Fibroblast of lung (primary cell): ENCODE measurements at regions not wholly inside any gene's neighbourhood (a gene's known extent, or its start where the extent isn't known, plus 50 kb on each side); places are given as distances from the start of the nearest gene placed in this dataset.
A peak's percentile ranks its signal among the peaks of the same experiment; 100 is the strongest.

ENCODE experiments used
- DNase-seq, 2 donors: peaks; one replicate each; pipeline versions ENCODE4 v3.0.0 to v3.0.0-alpha.2; 2010; ENCODE audit warnings: low read depth in 2 of 2
- H2AFZ ChIP-seq: 2 replicates; pipeline ENCODE4 v1.5.1; 2012; ENCODE audit warnings: low read length, control low read depth, inconsistent platforms
- H3K27ac ChIP-seq: 2 replicates; pipeline ENCODE4 v1.5.1; 2011; ENCODE audit warnings: low read length, control low read depth; ENCODE audit not compliant: insufficient read depth
- H3K27me3 ChIP-seq: 2 replicates; pipeline ENCODE4 v1.5.1; 2011; ENCODE audit warnings: mild to moderate bottlenecking, low read length; ENCODE audit not compliant: control insufficient read depth, insufficient read depth
- H3K36me3 ChIP-seq: 2 replicates; pipeline ENCODE4 v1.5.1; 2011; ENCODE audit warnings: low read length; ENCODE audit not compliant: control insufficient read depth, insufficient read depth
- H3K4me1 ChIP-seq: 2 replicates; pipeline ENCODE4 v1.5.1; 2011; ENCODE audit warnings: low read length; ENCODE audit not compliant: control insufficient read depth, insufficient read depth; ENCODE audit errors: extremely low read depth
- H3K4me2 ChIP-seq: 2 replicates; pipeline ENCODE4 v1.5.1; 2011; ENCODE audit warnings: low read length, control low read depth; ENCODE audit not compliant: insufficient read depth; ENCODE audit errors: extremely low read depth
- H3K4me3 ChIP-seq, 4 experiments: fragments of 200-600 bp in 1 of 4; sonication (generic) in 1 of 4; replicated peaks in 1 of 4; 2 replicates each; pipeline ENCODE4 v1.5.1; 2011 to 2016; ENCODE audit warnings: low read length in 4 of 4, low read depth in 3 of 4, mild to moderate bottlenecking in 3 of 4, control low read depth in 2 of 4, inconsistent platforms in 1 of 4, mixed read lengths in 1 of 4; ENCODE audit not compliant: insufficient read depth in 1 of 4; ENCODE audit errors: control extremely low read depth in 1 of 4
- H3K79me2 ChIP-seq: 2 replicates; pipeline ENCODE4 v1.5.1; 2012; ENCODE audit warnings: mild to moderate bottlenecking, low read length, inconsistent platforms; ENCODE audit not compliant: control insufficient read depth, insufficient read depth
- H3K9ac ChIP-seq: 2 replicates; pipeline ENCODE4 v1.5.1; 2011; ENCODE audit warnings: mild to moderate bottlenecking, low read length, control low read depth; ENCODE audit not compliant: insufficient read depth
- H3K9me3 ChIP-seq: 2 replicates; pipeline ENCODE4 v1.5.1; 2012; ENCODE audit warnings: low read depth, low read length; ENCODE audit not compliant: control insufficient read depth, insufficient read depth
- H4K20me1 ChIP-seq: 2 replicates; pipeline ENCODE4 v1.5.1; 2011; ENCODE audit warnings: low read length; ENCODE audit not compliant: control insufficient read depth, insufficient read depth; ENCODE audit errors: extremely low read depth
- EZH2 ChIP-seq: IDR thresholded peaks from 2 replicates; pipeline ENCODE4 v1.5.1; 2012; ENCODE audit warnings: low read length, control low read depth, mild to moderate bottlenecking; ENCODE audit errors: missing control alignments
- TF ChIP-seq, protein P1 (sequence below), 2 donors: IDR thresholded peaks in 1 of 2; conservative IDR thresholded peaks in 1 of 2; 1 replicate in 1 of 2; 2 replicates in 1 of 2; pipeline ENCODE4 v1.5.1; 2011 to 2012; ENCODE audit warnings: low read length in 2 of 2, control low read depth in 1 of 2, inconsistent platforms in 1 of 2, low read depth in 1 of 2, mild to moderate bottlenecking in 1 of 2

DNA sequence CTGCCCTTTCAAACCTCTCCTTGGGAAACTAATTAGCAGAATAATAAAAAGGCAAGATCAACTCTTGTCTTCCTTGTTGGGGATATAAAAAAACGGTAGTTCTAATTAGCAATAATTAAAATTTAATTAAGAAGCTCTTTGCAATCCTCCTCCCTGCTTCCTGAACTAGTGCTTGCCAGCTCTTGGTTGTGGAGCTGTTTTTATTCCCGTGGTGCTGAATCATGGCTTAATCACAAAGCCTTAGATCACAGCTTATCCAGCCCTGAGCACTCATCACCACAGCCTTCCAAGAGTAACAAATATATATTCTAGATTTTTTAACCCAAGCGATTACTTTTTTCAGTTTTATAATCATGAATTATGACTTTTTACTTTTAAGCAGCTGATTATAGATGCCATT is 63.2 kb upstream of the INSM2 start:
- Histone ChIP-seq H3K79me2 (no peaks in the 10 kb centered on the region), H4K20me1 (no peaks in the 10 kb centered on the region), H3K9ac (no peak overlapping the region), H3K4me3 (no peak overlapping the region), H3K4me2 (no peak overlapping the region), H3K36me3 (no peaks in the 10 kb centered on the region), H3K4me1 (no peaks in the 10 kb centered on the region), H3K27me3 (no peaks in the 10 kb centered on the region), H2AFZ (no peak overlapping the region), H3K9me3 (no peaks in the 10 kb centered on the region), H3K27ac (no peak overlapping the region)
- DNase-seq, result peak; percentile 14 to 20
- TF ChIP-seq EZH2, result no peak
- TF ChIP-seq, protein P1, sequence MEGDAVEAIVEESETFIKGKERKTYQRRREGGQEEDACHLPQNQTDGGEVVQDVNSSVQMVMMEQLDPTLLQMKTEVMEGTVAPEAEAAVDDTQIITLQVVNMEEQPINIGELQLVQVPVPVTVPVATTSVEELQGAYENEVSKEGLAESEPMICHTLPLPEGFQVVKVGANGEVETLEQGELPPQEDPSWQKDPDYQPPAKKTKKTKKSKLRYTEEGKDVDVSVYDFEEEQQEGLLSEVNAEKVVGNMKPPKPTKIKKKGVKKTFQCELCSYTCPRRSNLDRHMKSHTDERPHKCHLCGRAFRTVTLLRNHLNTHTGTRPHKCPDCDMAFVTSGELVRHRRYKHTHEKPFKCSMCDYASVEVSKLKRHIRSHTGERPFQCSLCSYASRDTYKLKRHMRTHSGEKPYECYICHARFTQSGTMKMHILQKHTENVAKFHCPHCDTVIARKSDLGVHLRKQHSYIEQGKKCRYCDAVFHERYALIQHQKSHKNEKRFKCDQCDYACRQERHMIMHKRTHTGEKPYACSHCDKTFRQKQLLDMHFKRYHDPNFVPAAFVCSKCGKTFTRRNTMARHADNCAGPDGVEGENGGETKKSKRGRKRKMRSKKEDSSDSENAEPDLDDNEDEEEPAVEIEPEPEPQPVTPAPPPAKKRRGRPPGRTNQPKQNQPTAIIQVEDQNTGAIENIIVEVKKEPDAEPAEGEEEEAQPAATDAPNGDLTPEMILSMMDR (conservative IDR thresholded peaks at IDR 0.05 in 1 of 2, IDR thresholded peaks at IDR 0.05 in 1 of 2; ENCODE audit: low read depth in 1 of 2, low read length in 2 of 2), result no peak

DNA sequence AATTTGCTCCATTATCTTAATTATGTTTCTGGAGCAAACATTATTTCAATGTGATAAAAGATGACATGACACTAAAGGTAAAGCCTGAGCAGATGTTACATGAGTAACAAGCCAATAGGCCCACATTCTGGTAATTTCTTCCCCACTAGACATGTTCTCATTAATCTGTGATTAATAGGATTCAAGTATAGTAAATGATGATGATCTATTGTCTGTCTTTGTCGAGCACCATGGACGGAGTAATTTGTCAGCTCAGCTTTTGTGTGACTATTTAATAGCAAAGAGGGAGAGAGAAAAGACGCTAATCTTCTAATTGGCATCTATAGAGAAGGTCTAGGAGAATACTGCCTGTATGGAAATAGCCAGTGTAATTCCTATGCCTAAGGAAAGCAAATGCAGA is 62.2 kb upstream of the INSM2 start:
- H3K9ac ChIP-seq, result no peak overlapping the region
- TF ChIP-seq, protein P1 (conservative IDR thresholded peaks at IDR 0.05 in 1 of 2, IDR thresholded peaks at IDR 0.05 in 1 of 2; ENCODE audit: low read depth in 1 of 2, low read length in 2 of 2), result no peak
- no peak for TF ChIP-seq EZH2

GRCh38 chr14:35474323-35474722 is 59.6 kb upstream of the INSM2 start:
- no peak overlapping the region for H3K4me2 ChIP-seq
- TF ChIP-seq, protein P1 (conservative IDR thresholded peaks at IDR 0.05 in 1 of 2, IDR thresholded peaks at IDR 0.05 in 1 of 2; ENCODE audit: low read depth in 1 of 2, low read length in 2 of 2), result no peak
- no peak for TF ChIP-seq EZH2
- H3K27ac ChIP-seq, result no peak overlapping the region
- no peaks in the 10 kb centered on the region for H3K79me2 ChIP-seq
- no peak overlapping the region for H3K4me3 ChIP-seq
- H3K9me3 ChIP-seq, result no peaks in the 10 kb centered on the region
- no peak overlapping the region for H3K9ac ChIP-seq
- H3K27me3 ChIP-seq, result no peaks in the 10 kb centered on the region
- no peak overlapping the region for H2AFZ ChIP-seq
- no peak for DNase-seq
- no peaks in the 10 kb centered on the region for H3K36me3 ChIP-seq
- no peaks in the 10 kb centered on the region for H4K20me1 ChIP-seq
- H3K4me1 ChIP-seq, result no peaks in the 10 kb centered on the region

More for the DNA sequence above, 62.2 kb upstream of the INSM2 start:
- DNase-seq, result no peak
- Histone ChIP-seq H3K79me2 (no peaks in the 10 kb centered on the region), H3K36me3 (no peaks in the 10 kb centered on the region), H3K9me3 (no peaks in the 10 kb centered on the region), H3K4me3 (no peak overlapping the region), H4K20me1 (no peaks in the 10 kb centered on the region), H3K27me3 (no peaks in the 10 kb centered on the region), H3K4me1 (no peaks in the 10 kb centered on the region), H3K27ac (no peak overlapping the region), H3K4me2 (no peak overlapping the region), H2AFZ (no peak overlapping the region)
